EH (cell line): ENCODE measurements at regions not wholly inside any gene's neighbourhood (a gene's known extent, or its start where the extent isn't known, plus 50 kb on each side); places are given as distances from the start of the nearest gene placed in this dataset.
"Not testable (repeated sequence)": the region's sequence is repeated elsewhere in the genome, so short reads cannot be mapped to it uniquely, and the experiment has no call there.

ENCODE experiments used
- DNase-seq: peaks from one replicate; pipeline ENCODE4 v3.0.0-alpha.2; 2015; ENCODE audit warnings: low read depth

GRCh38 chr6:4371207-4371921, 236.0 kb upstream of the ECI2 start:
- peak; percentile 97 for DNase-seq

GRCh38 chr6:4370066-4370465, 234.7 kb upstream of the ECI2 start:
- peak; percentile 97 for DNase-seq

- DNase-seq: peak; percentile 83
Measured at GRCh38 chr6:4369616-4370015, 234.2 kb upstream of the ECI2 start.

- no peak for DNase-seq
Measured at GRCh38 chr6:4368649-4369048, 233.3 kb upstream of the ECI2 start.

GRCh38 chr6:4367643-4368042, 232.3 kb upstream of the ECI2 start:
- DNase-seq: no peak

GRCh38 chr6:4366635-4367395, 231.4 kb upstream of the ECI2 start:
- no peak for DNase-seq

- DNase-seq: no peak
Measured at GRCh38 chr6:4365686-4366085, 230.3 kb upstream of the ECI2 start.

GRCh38 chr6:4364711-4365110, 229.3 kb upstream of the ECI2 start:
- DNase-seq: no peak

- no peak for DNase-seq
Measured at GRCh38 chr6:4364172-4364571, 228.8 kb upstream of the ECI2 start.

GRCh38 chr6:4363656-4364055, 228.3 kb upstream of the ECI2 start:
- DNase-seq: no peak

GRCh38 chr6:4362326-4362725, 227.0 kb upstream of the ECI2 start:
- DNase-seq: no peak

- no peak for DNase-seq
Measured at GRCh38 chr6:4360920-4361319, 225.5 kb upstream of the ECI2 start.

GRCh38 chr6:4359108-4359730, 223.8 kb upstream of the ECI2 start:
- DNase-seq: no peak

- DNase-seq: peak; percentile 100
Measured at GRCh38 chr6:4358414-4359107, 223.2 kb upstream of the ECI2 start.

- DNase-seq: not testable (repeated sequence)
Measured at GRCh38 chr6:4357660-4358152, 222.3 kb upstream of the ECI2 start.

- no peak for DNase-seq
Measured at GRCh38 chr6:4356899-4357659, 221.7 kb upstream of the ECI2 start.

GRCh38 chr6:4355241-4355640, 219.9 kb upstream of the ECI2 start:
- DNase-seq: peak; percentile 87

GRCh38 chr6:4354181-4354580, 218.8 kb upstream of the ECI2 start:
- DNase-seq: no peak

- DNase-seq: peak; percentile 34
Measured at GRCh38 chr6:4352731-4353130, 217.4 kb upstream of the ECI2 start.

- no peak for DNase-seq
Measured at GRCh38 chr6:4352322-4352669, 216.9 kb upstream of the ECI2 start.

- DNase-seq: peak; percentile 99
Measured at GRCh38 chr6:4351520-4352321, 216.3 kb upstream of the ECI2 start.
